Astrocyte of the cerebellum (primary cell): ENCODE measurements at regions not wholly inside any gene's neighbourhood (a gene's known extent, or its start where the extent isn't known, plus 50 kb on each side); places are given as distances from the start of the nearest gene placed in this dataset.

ENCODE experiments used
- DNase-seq: peaks from one replicate; pipeline ENCODE4 v3.0.0-alpha.2; 2011; ENCODE audit warnings: low read depth
- H3K4me3 ChIP-seq: 2 replicates; pipeline ENCODE4 v1.5.1; 2011; ENCODE audit warnings: mild to moderate bottlenecking, low read depth, low read length, moderate library complexity
- CTCF ChIP-seq: IDR thresholded peaks from 2 replicates; pipeline ENCODE4 v1.5.1; 2012; ENCODE audit warnings: low read length, low read depth, moderate library complexity, mild to moderate bottlenecking; ENCODE audit errors: missing control alignments
- in situ Hi-C: cut with HindIII; loops from 2 replicates; pipeline ENCODE4 v1.10.0; 2017; ENCODE audit warnings: low sequenced_read_pairs

- H3K4me3 ChIP-seq = no peak overlapping the region
- TF ChIP-seq CTCF = no peak
- in situ Hi-C loops = no loop called here
- no peak for DNase-seq
Measured at GRCh38 chr13:47623862-47624261, 377.2 kb downstream of the SUCLA2 start.

GRCh38 chr13:47621931-47622330 lies 379.1 kb downstream of the SUCLA2 start:
- H3K4me3 ChIP-seq = no peak overlapping the region
- TF ChIP-seq CTCF = no peak
- in situ Hi-C loops = no loop called here
- no peak for DNase-seq

- DNase-seq = peak; percentile 36
- in situ Hi-C loops = no loop called here
- no peak overlapping the region for H3K4me3 ChIP-seq
- TF ChIP-seq CTCF = no peak
Measured at GRCh38 chr13:47611664-47612288, 389.3 kb downstream of the SUCLA2 start.

- TF ChIP-seq CTCF = no peak
- H3K4me3 ChIP-seq = no peak overlapping the region
- in situ Hi-C loops = no loop called here
- no peak for DNase-seq
Measured at GRCh38 chr13:47610687-47611086, 390.4 kb downstream of the SUCLA2 start.

- in situ Hi-C loops = no loop called here
- no peak overlapping the region for H3K4me3 ChIP-seq
- no peak for DNase-seq
- no peak for TF ChIP-seq CTCF
Measured at GRCh38 chr13:47603365-47603764, 397.7 kb downstream of the SUCLA2 start.

- in situ Hi-C loops = no loop called here
- no peak for DNase-seq
- peak; percentile 22 for TF ChIP-seq CTCF
- no peak overlapping the region for H3K4me3 ChIP-seq
Measured at GRCh38 chr13:47598340-47598911, 402.6 kb downstream of the SUCLA2 start.
